ENCODE measurements at regions not wholly inside any gene's neighbourhood (a gene's known extent, or its start where the extent isn't known, plus 50 kb on each side); places are given as distances from the start of the nearest gene placed in this dataset.
A peak's percentile ranks its signal among the peaks of the same experiment; 100 is the strongest.

GRCh38 chr2:105150231-105150630, 91.3 kb upstream of the GPR45 start:
- POLR2A ChIA-PET: no interaction called here
- H3K9me3 Mint-ChIP-seq: peaks cover 0 to 3% (median 0%) of the 10 kb centered on the region in 9 donors
- no peak overlapping the region for H3K27ac Mint-ChIP-seq
- ATAC-seq (no peak), DNase-seq (no peak)
- H3K4me3 Mint-ChIP-seq: no peak overlapping the region
- H3K36me3 Mint-ChIP-seq: no peaks in the 10 kb centered on the region
- peaks cover 33 to 64% (median 50%) of the 10 kb centered on the region in 5 donors for H3K27me3 Mint-ChIP-seq
- no peaks in the 10 kb centered on the region for H3K4me1 Mint-ChIP-seq

- Mint-ChIP-seq H3K27me3 (peaks cover 27 to 63% (median 45%) of the 10 kb centered on the region in 5 donors), H3K4me3 (no peak overlapping the region), H3K4me1 (no peaks in the 10 kb centered on the region), H3K36me3 (peaks cover 0 to 18% (median 4%) of the 10 kb centered on the region in 3 donors), H3K27ac (no peak overlapping the region), H3K9me3 (peaks cover 3 to 38% (median 22%) of the 10 kb centered on the region in 9 donors)
- POLR2A ChIA-PET: no interaction called here
- DNase-seq (no peak), ATAC-seq (no peak)
Observed at GRCh38 chr2:105154119-105154818, 87.3 kb upstream of the GPR45 start.

- POLR2A ChIA-PET: no interaction called here
- H3K4me1 Mint-ChIP-seq: no peaks in the 10 kb centered on the region
- H3K27ac Mint-ChIP-seq: no peak overlapping the region
- peaks cover 0 to 18% (median 4%) of the 10 kb centered on the region in 3 donors for H3K36me3 Mint-ChIP-seq
- peaks cover 3 to 38% (median 22%) of the 10 kb centered on the region in 9 donors for H3K9me3 Mint-ChIP-seq
- peaks cover 22 to 59% (median 40%) of the 10 kb centered on the region in 5 donors for H3K27me3 Mint-ChIP-seq
- H3K4me3 Mint-ChIP-seq: no peak overlapping the region
- ATAC-seq (no peak), DNase-seq (no peak)
Observed at GRCh38 chr2:105156166-105156565, 85.4 kb upstream of the GPR45 start.

- POLR2A ChIA-PET: no interaction called here
- Mint-ChIP-seq H3K36me3 (peaks cover 0 to 18% (median 4%) of the 10 kb centered on the region in 3 donors), H3K4me1 (no peaks in the 10 kb centered on the region), H3K9me3 (peaks cover 3 to 38% (median 26%) of the 10 kb centered on the region in 9 donors), H3K4me3 (no peak overlapping the region), H3K27ac (no peak overlapping the region), H3K27me3 (peaks cover 20 to 46% (median 23%) of the 10 kb centered on the region in 5 donors)
- no peak for DNase-seq
- no peak for ATAC-seq
Observed at GRCh38 chr2:105158002-105158401, 83.5 kb upstream of the GPR45 start.

- H3K27me3 Mint-ChIP-seq: peaks cover 9 to 24% (median 19%) of the 10 kb centered on the region in 5 donors
- DNase-seq (no peak), ATAC-seq (no peak)
- H3K27ac Mint-ChIP-seq: no peak overlapping the region
- H3K36me3 Mint-ChIP-seq: no peaks in the 10 kb centered on the region
- H3K4me3 Mint-ChIP-seq: no peak overlapping the region
- POLR2A ChIA-PET: no interaction called here
- H3K4me1 Mint-ChIP-seq: no peaks in the 10 kb centered on the region
- peaks cover 0 to 4% (median under 1%) of the 10 kb centered on the region in 9 donors for H3K9me3 Mint-ChIP-seq
Observed at GRCh38 chr2:105166688-105167087, 74.9 kb upstream of the GPR45 start.

GRCh38 chr2:105168543-105168942, 73.0 kb upstream of the GPR45 start:
- Mint-ChIP-seq H3K4me1 (no peaks in the 10 kb centered on the region), H3K4me3 (no peak overlapping the region), H3K9me3 (peaks cover 0 to 4% (median 0%) of the 10 kb centered on the region in 9 donors), H3K27ac (no peak overlapping the region), H3K27me3 (peaks cover 14 to 36% (median 24%) of the 10 kb centered on the region in 5 donors), H3K36me3 (no peaks in the 10 kb centered on the region)
- ATAC-seq: no peak
- no peak for DNase-seq
- POLR2A ChIA-PET: no interaction called here

GRCh38 chr2:105175231-105175630, 66.3 kb upstream of the GPR45 start:
- Mint-ChIP-seq H3K4me3 (peak overlapping the region in 2 of 10 donors; percentile 25 to 38), H3K27ac (peak overlapping the region in 4 of 10 donors; percentile 14 to 51 (median 48)), H3K27me3 (peaks cover 6 to 60% (median 10%) of the 10 kb centered on the region in 5 donors), H3K9me3 (peaks cover 0 to 4% (median 0%) of the 10 kb centered on the region in 9 donors), H3K36me3 (no peaks in the 10 kb centered on the region), H3K4me1 (peaks cover 0 to 34% (median 2%) of the 10 kb centered on the region in 4 donors)
- POLR2A ChIA-PET: no interaction called here
- no peak for DNase-seq
- no peak for ATAC-seq

- ATAC-seq: no peak
- H3K4me3 Mint-ChIP-seq: peak overlapping the region in 1 of 10 donors; percentile 21
- no peaks in the 10 kb centered on the region for H3K36me3 Mint-ChIP-seq
- H3K9me3 Mint-ChIP-seq: peaks cover 0 to 4% (median 0%) of the 10 kb centered on the region in 9 donors
- H3K27me3 Mint-ChIP-seq: peaks cover 6 to 49% (median 8%) of the 10 kb centered on the region in 5 donors
- H3K27ac Mint-ChIP-seq: no peak overlapping the region
- POLR2A ChIA-PET: no interaction called here
- no peak for DNase-seq
- H3K4me1 Mint-ChIP-seq: peaks cover 0 to 34% (median 2%) of the 10 kb centered on the region in 4 donors
Observed at GRCh38 chr2:105176429-105176828, 65.1 kb upstream of the GPR45 start.

GRCh38 chr2:105177008-105177407, 64.5 kb upstream of the GPR45 start:
- POLR2A ChIA-PET: no interaction called here
- no peaks in the 10 kb centered on the region for H3K36me3 Mint-ChIP-seq
- H3K27me3 Mint-ChIP-seq: peaks cover 6 to 44% (median 8%) of the 10 kb centered on the region in 5 donors
- ATAC-seq: no peak
- DNase-seq: no peak
- H3K9me3 Mint-ChIP-seq: peaks cover 0 to 4% (median 0%) of the 10 kb centered on the region in 9 donors
- H3K4me1 Mint-ChIP-seq: peaks cover 0 to 34% (median 2%) of the 10 kb centered on the region in 4 donors
- peak overlapping the region in 1 of 10 donors; percentile 14 for H3K27ac Mint-ChIP-seq
- no peak overlapping the region for H3K4me3 Mint-ChIP-seq

GRCh38 chr2:105177536-105178254, 63.8 kb upstream of the GPR45 start:
- Mint-ChIP-seq H3K36me3 (no peaks in the 10 kb centered on the region), H3K27me3 (peaks cover 8 to 42% (median 13%) of the 10 kb centered on the region in 5 donors), H3K9me3 (peaks cover 0 to 4% (median 0%) of the 10 kb centered on the region in 9 donors), H3K4me3 (no peak overlapping the region), H3K4me1 (peaks cover 0 to 34% (median 2%) of the 10 kb centered on the region in 4 donors), H3K27ac (no peak overlapping the region)
- POLR2A ChIA-PET: no interaction called here
- no peak for DNase-seq
- no peak for ATAC-seq

GRCh38 chr2:105179469-105180372, 61.8 kb upstream of the GPR45 start:
- DNase-seq (no peak), ATAC-seq (no peak)
- Mint-ChIP-seq H3K27me3 (peaks cover 4 to 22% (median 15%) of the 10 kb centered on the region in 5 donors), H3K27ac (no peak overlapping the region), H3K9me3 (no peaks in the 10 kb centered on the region), H3K4me3 (no peak overlapping the region), H3K4me1 (peaks cover 0 to 30% (median 2%) of the 10 kb centered on the region in 4 donors), H3K36me3 (no peaks in the 10 kb centered on the region)
- POLR2A ChIA-PET: no interaction called here

- H3K27ac Mint-ChIP-seq: no peak overlapping the region
- peaks cover 0 to 23% (median 0%) of the 10 kb centered on the region in 4 donors for H3K4me1 Mint-ChIP-seq
- no peaks in the 10 kb centered on the region for H3K9me3 Mint-ChIP-seq
- no peak for DNase-seq
- H3K36me3 Mint-ChIP-seq: no peaks in the 10 kb centered on the region
- POLR2A ChIA-PET: no interaction called here
- no peak for ATAC-seq
- no peak overlapping the region for H3K4me3 Mint-ChIP-seq
- H3K27me3 Mint-ChIP-seq: peaks cover 6 to 17% (median 14%) of the 10 kb centered on the region in 5 donors
Observed at GRCh38 chr2:105180491-105180972, 61.0 kb upstream of the GPR45 start.
